H1 (cell line): ENCODE measurements at regions not wholly inside any gene's neighbourhood (a gene's known extent, or its start where the extent isn't known, plus 50 kb on each side); places are given as distances from the start of the nearest gene placed in this dataset.

ENCODE experiments used
- CTCF ChIA-PET: fragments of 300-600 bp; sonication (Branson Sonifier 250); formaldehyde crosslinking; loops from one replicate; lab custom pipeline; 2021; ENCODE audit not compliant: partially characterized antibody; lab: Charles Lee
- POLR2A ChIA-PET: fragments of 300-600 bp; sonication (Branson Sonifier 250); formaldehyde crosslinking; loops from one replicate; lab custom pipeline; 2021; ENCODE audit warnings: inconsistent platforms; ENCODE audit not compliant: partially characterized antibody; lab: Charles Lee
- DNase-seq, 2 experiments: peaks; one replicate each; pipeline versions ENCODE4 v3.0.0 to v3.0.0-alpha.2; 2010 to 2022; ENCODE audit warnings: low spot score in 2 of 2, low read depth in 1 of 2, mixed read lengths in 1 of 2
- FAIRE-seq: peaks from 2 replicates; lab custom pipeline; 2011; peaks lifted over from hg19 to GRCh38; lab: Jason Lieb, UNC
- H2AFZ ChIP-seq: 2 replicates; pipeline ENCODE4 v1.8.1; 2012; ENCODE audit warnings: low read length, inconsistent platforms
- H2AK5ac ChIP-seq: 2 replicates; pipeline ENCODE4 v1.6.1; 2013; ENCODE audit warnings: low read depth, low read length
- H2BK120ac ChIP-seq: replicated peaks from 2 replicates; pipeline ENCODE3; 2013; ENCODE audit warnings: low read depth, low read length, inconsistent platforms
- H2BK12ac ChIP-seq: 2 replicates; pipeline ENCODE4 v1.6.1; 2013; ENCODE audit warnings: low read depth, low read length
- H2BK15ac ChIP-seq: 2 replicates; pipeline ENCODE4 v1.6.1; 2013; ENCODE audit warnings: low read length
- H2BK20ac ChIP-seq: 2 replicates; pipeline ENCODE4 v1.6.1; 2013; ENCODE audit warnings: low read length
- H2BK5ac ChIP-seq: 2 replicates; pipeline ENCODE4 v1.6.1; 2013; ENCODE audit warnings: low read depth, low read length
- H3K14ac ChIP-seq: 2 replicates; pipeline ENCODE4 v1.6.1; 2013; ENCODE audit warnings: inconsistent platforms; ENCODE audit not compliant: insufficient read length
- H3K18ac ChIP-seq: 2 replicates; pipeline ENCODE4 v1.6.1; 2013; ENCODE audit warnings: low read length; ENCODE audit errors: extremely low read depth
- H3K23ac ChIP-seq: 2 replicates; pipeline ENCODE4 v1.6.1; 2013; ENCODE audit warnings: inconsistent platforms; ENCODE audit not compliant: insufficient read length
- H3K23me2 ChIP-seq: 2 replicates; pipeline ENCODE4 v1.6.1; 2013; ENCODE audit warnings: low read depth, low read length
- H3K27ac ChIP-seq: 2 replicates; pipeline ENCODE4 v1.6.1; 2011; ENCODE audit warnings: low read depth, low read length, inconsistent platforms
- H3K27me3 ChIP-seq, 4 experiments: replicated peaks in 1 of 4; 1 replicate in 1 of 4; 2 replicates in 3 of 4; pipeline versions ENCODE4 v1.6.1 to v1.8.1; 2011 to 2013; ENCODE audit warnings: low read length in 3 of 4, mild to moderate bottlenecking in 3 of 4, inconsistent platforms in 2 of 4, mixed read lengths in 2 of 4, moderate library complexity in 1 of 4; ENCODE audit not compliant: control insufficient read depth in 3 of 4, insufficient read depth in 3 of 4; ENCODE audit errors: extremely low read depth in 1 of 4
- H3K36me3 ChIP-seq, 4 experiments: 2 replicates each; pipeline versions ENCODE4 v1.6.1 to v1.8.1; 2011 to 2013; ENCODE audit warnings: mild to moderate bottlenecking in 4 of 4, low read length in 3 of 4, moderate library complexity in 2 of 4, control low read depth in 1 of 4, inconsistent platforms in 1 of 4; ENCODE audit not compliant: insufficient read depth in 4 of 4, control insufficient read depth in 2 of 4
- H3K4ac ChIP-seq: replicated peaks from 2 replicates; pipeline ENCODE3; 2013; ENCODE audit warnings: low read length, low read depth, mixed read lengths, inconsistent platforms; ENCODE audit not compliant: insufficient read length
- H3K4me1 ChIP-seq, 4 experiments: replicated peaks in 1 of 4; 1 replicate in 1 of 4; 2 replicates in 3 of 4; pipeline versions ENCODE4 v1.6.1 to v1.8.1; 2011 to 2013; ENCODE audit warnings: low read length in 3 of 4, inconsistent platforms in 2 of 4, mixed read lengths in 1 of 4; ENCODE audit not compliant: insufficient read depth in 4 of 4, control insufficient read depth in 3 of 4
- H3K4me2 ChIP-seq, 2 experiments: 2 replicates each; pipeline versions ENCODE4 v1.6.1 to v1.8.1; 2011 to 2013; ENCODE audit warnings: low read depth in 2 of 2, low read length in 2 of 2, control low read depth in 1 of 2, inconsistent platforms in 1 of 2, mild to moderate bottlenecking in 1 of 2; ENCODE audit not compliant: insufficient read depth in 1 of 2
- H3K4me3 ChIP-seq, 4 experiments: fragments of 200-600, 300-600 bp in 1 of 4; sonication (generic), shearing (Covaris generic), sonication (Bioruptor Twin) in 1 of 4; 2 replicates each; pipeline versions ENCODE4 v1.5.1 to v1.8.1; 2011 to 2016; ENCODE audit warnings: low read length in 4 of 4, low read depth in 3 of 4, control low read depth in 2 of 4, inconsistent platforms in 2 of 4, mild to moderate bottlenecking in 2 of 4, mixed read lengths in 1 of 4, moderate library complexity in 1 of 4; ENCODE audit not compliant: insufficient read depth in 2 of 4; ENCODE audit errors: extremely low read depth in 1 of 4
- H3K56ac ChIP-seq: replicated peaks from 2 replicates; pipeline ENCODE3; 2013; ENCODE audit warnings: low read depth, mild to moderate bottlenecking, mixed read lengths, low read length, inconsistent platforms; ENCODE audit not compliant: insufficient read length
- H3K79me1 ChIP-seq: 2 replicates; pipeline ENCODE4 v1.6.1; 2013; ENCODE audit warnings: low read depth, low read length, control low read depth
- H3K79me2 ChIP-seq, 2 experiments: 2 replicates each; pipeline versions ENCODE4 v1.6.1 to v1.8.1; 2012 to 2013; ENCODE audit warnings: low read length in 2 of 2, mild to moderate bottlenecking in 2 of 2, inconsistent platforms in 1 of 2; ENCODE audit not compliant: insufficient read depth in 2 of 2, control insufficient read depth in 1 of 2
- H3K9ac ChIP-seq, 4 experiments: replicated peaks in 1 of 4; 1 replicate in 1 of 4; 2 replicates in 3 of 4; pipeline versions ENCODE4 v1.6.1 to v1.8.1; 2011 to 2013; ENCODE audit warnings: low read depth in 3 of 4, low read length in 3 of 4, control low read depth in 2 of 4, mild to moderate bottlenecking in 2 of 4, moderate library complexity in 2 of 4, inconsistent platforms in 1 of 4; ENCODE audit errors: extremely low read depth in 1 of 4
- H3K9me3 ChIP-seq, 2 experiments: 2 replicates each; pipeline versions ENCODE4 v1.6.1 to v1.8.1; 2012 to 2013; ENCODE audit warnings: mild to moderate bottlenecking in 2 of 2, moderate library complexity in 2 of 2, control low read depth in 1 of 2, inconsistent platforms in 1 of 2, low read depth in 1 of 2, low read length in 1 of 2, mixed read lengths in 1 of 2; ENCODE audit not compliant: insufficient read depth in 2 of 2
- H4K20me1 ChIP-seq, 2 experiments: replicated peaks in 1 of 2; 2 replicates each; pipeline versions ENCODE3 to v1.8.1; 2011 to 2013; ENCODE audit warnings: inconsistent platforms in 2 of 2, low read length in 2 of 2, mild to moderate bottlenecking in 1 of 2; ENCODE audit not compliant: insufficient read depth in 2 of 2, control insufficient read depth in 1 of 2
- H4K5ac ChIP-seq: 2 replicates; pipeline ENCODE4 v1.6.1; 2013; ENCODE audit warnings: low read length, low read depth, mixed read lengths, inconsistent platforms; ENCODE audit not compliant: insufficient read length
- H4K8ac ChIP-seq: 2 replicates; pipeline ENCODE4 v1.8.0; 2013; ENCODE audit warnings: mild to moderate bottlenecking, moderate library complexity, low read length, inconsistent platforms; ENCODE audit not compliant: insufficient read depth; ENCODE audit errors: extremely low read depth
- H4K91ac ChIP-seq: replicated peaks from 2 replicates; pipeline ENCODE3; 2013; ENCODE audit warnings: low read length, mixed read lengths, inconsistent platforms; ENCODE audit not compliant: insufficient read length
- ASH2L ChIP-seq: fragments of 200-600, 300-600 bp; sonication (generic); IDR thresholded peaks from one replicate; pipeline ENCODE4 v1.7.1; 2017; ENCODE audit warnings: low read length
- ATF2 ChIP-seq: IDR thresholded peaks from 2 replicates; pipeline ENCODE4 v1.6.1; 2012; ENCODE audit warnings: low read length, inconsistent platforms
- BCL11A ChIP-seq, 2 experiments: IDR thresholded peaks; one replicate each; pipeline ENCODE4 v1.6.1; 2011; ENCODE audit warnings: low read depth in 2 of 2, low read length in 2 of 2, mild to moderate bottlenecking in 2 of 2
- BRCA1 ChIP-seq: IDR thresholded peaks from 2 replicates; pipeline ENCODE4 v1.6.1; 2012; ENCODE audit warnings: low read depth, low read length, improper control_type of control experiment
- CHD2 ChIP-seq: IDR thresholded peaks from 2 replicates; pipeline ENCODE4 v1.6.1; 2012; ENCODE audit warnings: low read length, improper control_type of control experiment
- CREB1 ChIP-seq: IDR thresholded peaks from 2 replicates; pipeline ENCODE4 v1.6.1; 2012; ENCODE audit warnings: inconsistent platforms
- EGR1 ChIP-seq: IDR thresholded peaks from 2 replicates; pipeline ENCODE4 v1.6.1; 2011; ENCODE audit warnings: low read depth, low read length, borderline replicate concordance
- HDAC6 ChIP-seq: IDR thresholded peaks from one replicate; pipeline ENCODE4 v1.7.1; 2012; ENCODE audit warnings: low read depth, mild to moderate bottlenecking, inconsistent platforms, low read length, moderate library complexity
- POU5F1 ChIP-seq: IDR thresholded peaks from 2 replicates; pipeline ENCODE4 v1.6.1; 2011; ENCODE audit warnings: low read depth, mild to moderate bottlenecking, low read length, moderate library complexity
- RBBP5 ChIP-seq: IDR thresholded peaks from 2 replicates; pipeline ENCODE4 v1.7.1; 2012; ENCODE audit warnings: low read depth, mild to moderate bottlenecking, inconsistent platforms, low read length, moderate library complexity, borderline replicate concordance
- SAP30 ChIP-seq: fragments of 300-600 bp; sonication (generic); IDR thresholded peaks from 2 replicates; pipeline ENCODE4 v1.7.1; 2012; ENCODE audit warnings: low read length, moderate library complexity, mild to moderate bottlenecking, inconsistent platforms; ENCODE audit not compliant: insufficient read depth, insufficient replicate concordance
- SP4 ChIP-seq: IDR thresholded peaks from 2 replicates; pipeline ENCODE4 v1.6.1; 2012; ENCODE audit warnings: low read length, inconsistent platforms
- TAF7 ChIP-seq: optimal IDR thresholded peaks from 2 replicates; pipeline ENCODE3; 2011; ENCODE audit warnings: low read depth, mild to moderate bottlenecking, inconsistent platforms, low read length, moderate library complexity, borderline replicate concordance
- TBP ChIP-seq: IDR thresholded peaks from 2 replicates; pipeline ENCODE4 v1.6.1; 2011; ENCODE audit warnings: low read depth, low read length, improper control_type of control experiment
- WGBS, 2 experiments: shearing (Covaris generic) in 1 of 2; methylation state at CpG; one replicate each; pipeline versions ENCODE4 v1.1.6 to v1.1.7; 2013 to 2015; ENCODE audit warnings: low lambda C conversion rate in 2 of 2, mixed read lengths in 2 of 2, inconsistent platforms in 1 of 2, low coverage in 1 of 2, missing lambda C conversion rate in 1 of 2; ENCODE audit not compliant: insufficient replicate concordance in 2 of 2, insufficient coverage in 1 of 2, insufficient read length in 1 of 2; ENCODE audit errors: extremely low coverage in 1 of 2, missing lambda C conversion rate in 1 of 2; 5-methylcytosine and 5-hydroxymethylcytosine counted together

- Histone ChIP-seq H4K8ac (no peak overlapping the region), H2BK20ac (no peak overlapping the region), H3K23ac (no peak overlapping the region), H4K20me1 (no peaks in the 10 kb centered on the region), H3K56ac (no peak overlapping the region), H2BK120ac (no peak overlapping the region), H3K4me1 (no peaks in the 10 kb centered on the region), H3K4me3 (no peak overlapping the region), H2AFZ (no peak overlapping the region), H3K18ac (no peak overlapping the region), H3K4me2 (no peak overlapping the region), H2BK15ac (no peak overlapping the region), H3K9me3 (no peaks in the 10 kb centered on the region), H2AK5ac (no peak overlapping the region), H3K79me2 (no peaks in the 10 kb centered on the region), H4K91ac (no peak overlapping the region), H3K27me3 (no peaks in the 10 kb centered on the region), H2BK5ac (no peak overlapping the region), H3K23me2 (no peaks in the 10 kb centered on the region), H3K79me1 (no peaks in the 10 kb centered on the region), H3K14ac (no peak overlapping the region), H3K9ac (no peak overlapping the region), H2BK12ac (no peak overlapping the region), H3K36me3 (no peaks in the 10 kb centered on the region), H4K5ac (no peak overlapping the region), H3K27ac (no peak overlapping the region), H3K4ac (no peak overlapping the region)
- FAIRE-seq (no peak), DNase-seq (no peak)
- ChIA-PET CTCF (interaction anchor here (0.7 kb wide), 1 partner anchor 402 kb away, joined by 3 read pairs; no protein-coding TSS in a partner anchor), POLR2A (interaction anchor here (0.6 kb wide), 1 partner anchor 389 kb away, joined by 3 read pairs; no protein-coding TSS in a partner anchor)
- WGBS, 2 experiments, result 88% methylated on average over 4 of the region's 4 CpGs; no CpG with 5 or more reads in 1 of the 2 experiments
- no peak for TF ChIP-seq EGR1
- no peak for TF ChIP-seq SP4
- no peak for TF ChIP-seq HDAC6
- no peak for TF ChIP-seq ATF2
- no peak for TF ChIP-seq BCL11A (IDR thresholded peaks at IDR 0.05; ENCODE audit: low read depth in 2 of 2, low read length in 2 of 2)
- TF ChIP-seq ASH2L, result no peak
- TF ChIP-seq RBBP5, result no peak
- TF ChIP-seq CREB1, result no peak
- no peak for TF ChIP-seq BRCA1
- TF ChIP-seq TBP, result no peak
- TF ChIP-seq TAF7, result no peak
- no peak for TF ChIP-seq SAP30
- TF ChIP-seq POU5F1, result no peak
- no peak for TF ChIP-seq CHD2
These were observed 50.7 kb upstream of the ADAMTS20 start for GRCh38 chr12:43602738-43603137.
